Breast epithelium (tissue), 4 donors: ENCODE measurements at regions not wholly inside any gene's neighbourhood (a gene's known extent, or its start where the extent isn't known, plus 50 kb on each side); places are given as distances from the start of the nearest gene placed in this dataset.

ENCODE experiments used
- DNase-seq, 2 donors: peaks; one replicate each; pipeline ENCODE4 v3.0.0-alpha.2; 2019; ENCODE audit warnings: low spot score in 2 of 2
- H3K27ac ChIP-seq, 2 donors: fragments of 200-600 bp; sonication (generic) in 1 of 2; one replicate each; pipeline ENCODE4 v1.5.1; 2016 to 2019; ENCODE audit warnings: mild to moderate bottlenecking in 1 of 2
- H3K27me3 ChIP-seq, 2 donors: fragments of 200-600 bp; sonication (generic) in 1 of 2; one replicate each; pipeline versions ENCODE4 v1.5.1 to v1.6.0; 2017 to 2019; ENCODE audit warnings: control low read depth in 1 of 2, mild to moderate bottlenecking in 1 of 2
- H3K36me3 ChIP-seq: fragments of 200-600 bp; one replicate; pipeline ENCODE4 v1.5.1; 2019
- H3K4me1 ChIP-seq, 2 donors: fragments of 200-600 bp; sonication (generic); one replicate each; pipeline ENCODE4 v1.5.1; 2016 to 2019; ENCODE audit warnings: control low read depth in 1 of 2
- H3K4me3 ChIP-seq, 3 donors: fragments of 200-600 bp; sonication (generic); 1 replicate in 2 of 3; 2 replicates in 1 of 3; pipeline ENCODE4 v1.5.1; 2016 to 2019; ENCODE audit warnings: mild to moderate bottlenecking in 3 of 3, moderate library complexity in 2 of 3
- H3K9me3 ChIP-seq, 2 donors: fragments of 200-600 bp; sonication (generic) in 1 of 2; one replicate each; pipeline ENCODE4 v1.5.1; 2016 to 2019; ENCODE audit warnings: control low read depth in 1 of 2
- CTCF ChIP-seq, 3 donors: fragments of 450-650 bp; IDR thresholded peaks; one replicate each; pipeline ENCODE4 v1.5.1; 2016 to 2017; ENCODE audit warnings: antibody characterized with exemption in 3 of 3, mild to moderate bottlenecking in 3 of 3, moderate library complexity in 3 of 3
- POLR2A ChIP-seq: fragments of 450-650 bp; IDR thresholded peaks from one replicate; pipeline ENCODE4 v1.6.1; 2016; ENCODE audit warnings: antibody characterized with exemption, mild to moderate bottlenecking, moderate library complexity
- POLR2AphosphoS5 ChIP-seq, 3 donors: sonication (generic); formaldehyde crosslinking; IDR thresholded peaks; one replicate each; pipeline ENCODE4 v1.6.1; 2017; ENCODE audit warnings: antibody characterized with exemption in 3 of 3
- intact Hi-C: fragments of 100-400 bp; cut with DNase I; formaldehyde crosslinking; loops from one replicate; pipeline ENCODE4 v1.15.1; 2023; ENCODE audit warnings: low total_unique reads

DNA sequence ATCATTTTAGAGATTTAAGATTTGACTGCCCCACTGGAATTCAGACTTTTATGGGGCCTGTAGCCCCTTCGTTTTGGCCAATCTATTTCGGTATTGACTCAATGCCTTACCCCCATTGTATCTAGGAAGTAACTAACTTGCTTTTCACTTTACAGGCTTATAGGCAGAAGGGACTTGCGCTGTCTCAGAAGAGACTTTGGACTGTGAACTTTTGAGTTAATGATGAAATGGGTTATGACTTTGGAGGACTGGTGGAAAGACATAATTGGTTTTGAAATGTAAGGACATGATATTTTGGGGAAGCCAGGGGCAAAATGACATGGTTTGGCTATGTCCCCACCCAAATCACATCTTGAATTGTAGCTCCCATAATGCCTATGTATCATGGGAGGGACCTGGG is 463.0 kb upstream of the KLHL1 start:
- Histone ChIP-seq H3K4me1 (no peaks in the 10 kb centered on the region), H3K36me3 (no peaks in the 10 kb centered on the region), H3K9me3 (no peaks in the 10 kb centered on the region), H3K27ac (no peak overlapping the region), H3K27me3 (no peaks in the 10 kb centered on the region), H3K4me3 (no peak overlapping the region)
- DNase-seq = no peak
- intact Hi-C loops = no loop called here
- no peak for TF ChIP-seq CTCF (IDR thresholded peaks at IDR 0.05)
- no peak for TF ChIP-seq POLR2AphosphoS5 (IDR thresholded peaks at IDR 0.05)
- TF ChIP-seq POLR2A = no peak

- H3K27me3 ChIP-seq = no peaks in the 10 kb centered on the region
- no peaks in the 10 kb centered on the region for H3K36me3 ChIP-seq
- H3K4me3 ChIP-seq = no peak overlapping the region
- DNase-seq = no peak
- TF ChIP-seq POLR2A (no peak), POLR2AphosphoS5 (IDR thresholded peaks at IDR 0.05) (no peak), CTCF (IDR thresholded peaks at IDR 0.05) (peak in 2 of 3 donors; percentile 42 to 68)
- H3K27ac ChIP-seq = no peak overlapping the region
- intact Hi-C loops = no loop called here
- H3K9me3 ChIP-seq = no peaks in the 10 kb centered on the region
- H3K4me1 ChIP-seq = no peaks in the 10 kb centered on the region
These were observed 460.3 kb upstream of the KLHL1 start for GRCh38 chr13:70568571-70568970.

DNA sequence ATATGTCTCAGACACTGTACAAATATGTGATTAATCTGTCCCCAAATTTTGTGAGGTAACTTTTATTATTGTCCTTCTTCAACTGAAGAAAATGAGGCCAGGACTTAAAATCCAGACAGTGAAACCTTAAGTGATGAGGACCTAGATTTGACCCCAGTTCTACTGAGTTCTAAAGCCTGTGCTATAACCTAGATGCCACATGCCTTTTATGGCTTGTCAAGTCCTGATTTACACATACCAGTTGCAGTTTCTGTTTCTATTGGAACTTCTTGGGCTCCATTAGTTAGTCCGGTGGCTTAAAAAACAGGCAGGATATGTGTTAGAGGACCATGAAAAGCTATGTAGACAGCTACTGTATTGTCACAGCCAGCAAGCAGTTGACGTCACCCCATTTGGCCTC is 436.5 kb upstream of the KLHL1 start:
- Histone ChIP-seq H3K36me3 (no peaks in the 10 kb centered on the region), H3K27ac (no peak overlapping the region), H3K4me1 (no peaks in the 10 kb centered on the region), H3K27me3 (no peaks in the 10 kb centered on the region), H3K9me3 (no peaks in the 10 kb centered on the region), H3K4me3 (no peak overlapping the region)
- DNase-seq = no peak
- intact Hi-C loops = no loop called here
- TF ChIP-seq CTCF (IDR thresholded peaks at IDR 0.05) = no peak
- no peak for TF ChIP-seq POLR2A
- no peak for TF ChIP-seq POLR2AphosphoS5 (IDR thresholded peaks at IDR 0.05)

DNA sequence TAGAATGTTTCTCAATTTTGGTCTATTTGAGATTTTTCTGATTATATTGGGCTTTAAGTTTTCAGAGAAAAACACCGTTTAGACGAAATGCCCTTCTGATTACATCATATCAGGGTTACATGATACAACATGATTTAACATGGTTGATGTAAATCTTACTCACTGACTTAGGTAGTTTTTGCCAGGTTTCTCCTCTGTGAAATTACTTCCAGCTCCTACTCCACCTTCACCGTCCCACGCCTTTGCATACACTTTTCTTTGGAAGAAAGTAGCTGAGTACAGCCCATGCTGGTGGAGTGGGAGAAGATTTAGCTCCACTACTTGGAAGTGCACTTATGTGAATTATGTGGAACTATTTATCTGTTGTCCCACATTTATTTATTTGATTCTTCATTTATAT is 433.2 kb upstream of the KLHL1 start:
- Histone ChIP-seq H3K9me3 (no peaks in the 10 kb centered on the region), H3K36me3 (no peaks in the 10 kb centered on the region), H3K27me3 (no peaks in the 10 kb centered on the region), H3K27ac (no peak overlapping the region), H3K4me1 (no peaks in the 10 kb centered on the region), H3K4me3 (no peak overlapping the region)
- intact Hi-C loops = no loop called here
- no peak for DNase-seq
- TF ChIP-seq CTCF (IDR thresholded peaks at IDR 0.05) (no peak), POLR2A (no peak), POLR2AphosphoS5 (IDR thresholded peaks at IDR 0.05) (no peak)

DNA sequence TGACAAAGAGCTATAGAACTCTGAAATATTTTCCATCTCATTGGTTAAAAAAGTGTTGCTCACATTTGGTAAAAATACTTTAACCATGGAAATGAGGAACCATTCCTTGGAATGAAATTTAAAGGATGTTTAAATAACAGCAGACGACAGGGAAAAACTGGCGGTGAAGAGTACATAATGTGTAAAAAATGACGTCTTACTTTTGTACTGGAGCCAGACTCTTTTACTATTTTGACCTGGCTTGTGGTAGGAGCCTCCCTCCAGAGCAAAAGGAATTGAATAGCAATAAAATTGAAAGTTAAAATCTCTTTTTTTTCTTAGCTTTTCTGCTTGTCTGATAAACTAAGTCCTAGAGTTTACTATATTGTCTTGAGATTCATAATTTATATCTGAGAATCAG is 426.2 kb upstream of the KLHL1 start:
- no peak overlapping the region for H3K4me3 ChIP-seq
- H3K27me3 ChIP-seq = no peaks in the 10 kb centered on the region
- TF ChIP-seq POLR2A = no peak
- no peak for TF ChIP-seq CTCF (IDR thresholded peaks at IDR 0.05)
- TF ChIP-seq POLR2AphosphoS5 (IDR thresholded peaks at IDR 0.05) = no peak
- intact Hi-C loops = no loop called here
- H3K4me1 ChIP-seq = no peaks in the 10 kb centered on the region
- H3K36me3 ChIP-seq = no peaks in the 10 kb centered on the region
- no peak overlapping the region for H3K27ac ChIP-seq
- no peak for DNase-seq
- H3K9me3 ChIP-seq = no peaks in the 10 kb centered on the region
